Skin epidermis (tissue), 12 donors: ENCODE measurements at regions not wholly inside any gene's neighbourhood (a gene's known extent, or its start where the extent isn't known, plus 50 kb on each side); places are given as distances from the start of the nearest gene placed in this dataset.

Experiments
- H3K27ac ChIP-seq, 21 experiments: fragments of 200-600 bp; sonication (generic) in 11 of 21; one replicate each; pipeline ENCODE4 v1.5.0; 2020; ENCODE audit warnings: mild to moderate bottlenecking in 3 of 21, inconsistent platforms in 2 of 21, moderate library complexity in 2 of 21
- H3K4me3 ChIP-seq, 7 experiments: fragments of 200-600 bp; sonication (generic) in 2 of 7; one replicate each; pipeline ENCODE4 v1.5.0; 2020; ENCODE audit warnings: inconsistent platforms in 2 of 7, mild to moderate bottlenecking in 2 of 7, moderate library complexity in 1 of 7

DNA sequence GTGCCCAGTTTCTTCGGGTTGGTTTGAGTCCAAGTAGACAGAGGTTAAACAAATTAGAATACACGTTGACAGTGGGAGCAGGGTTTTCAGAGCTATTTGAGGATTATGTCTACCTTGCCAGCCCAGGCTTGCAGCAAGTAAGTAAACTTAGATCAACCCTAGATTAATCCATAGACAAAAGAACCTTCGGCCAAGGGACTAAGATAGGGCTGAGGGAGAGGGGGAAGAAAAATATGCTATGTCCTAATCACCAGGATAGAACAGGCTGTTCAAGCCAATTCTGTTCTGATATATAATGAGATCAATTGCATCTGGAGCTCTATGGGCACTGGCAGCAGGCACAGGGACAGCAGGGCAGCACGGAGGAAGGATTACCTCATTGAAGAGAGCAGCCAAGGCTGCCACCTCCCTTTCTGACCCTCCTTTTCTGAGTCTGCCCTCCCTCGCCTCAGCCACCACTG, 377.7 kb downstream of the PIK3R1 start:
- H3K4me3 ChIP-seq, result no peak overlapping the region
- H3K27ac ChIP-seq, result no peak overlapping the region

GRCh38 chr5:68612972-68613371, 397.4 kb downstream of the PIK3R1 start:
- no peak overlapping the region for H3K4me3 ChIP-seq
- H3K27ac ChIP-seq, result no peak overlapping the region

- Histone ChIP-seq H3K27ac (no peak overlapping the region), H3K4me3 (no peak overlapping the region)
Observed at GRCh38 chr5:68618501-68618900, 402.9 kb downstream of the PIK3R1 start.

GRCh38 chr5:68627001-68627400, 411.4 kb downstream of the PIK3R1 start:
- H3K27ac ChIP-seq, result no peak overlapping the region

GRCh38 chr5:68628082-68628814, 412.7 kb downstream of the PIK3R1 start:
- Histone ChIP-seq H3K4me3 (no peak overlapping the region), H3K27ac (no peak overlapping the region)

More at GRCh38 chr5:68627001-68627400, 411.4 kb downstream of the PIK3R1 start:
- no peak overlapping the region for H3K4me3 ChIP-seq

GRCh38 chr5:68630354-68630753, 414.8 kb downstream of the PIK3R1 start:
- Histone ChIP-seq H3K27ac (no peak overlapping the region), H3K4me3 (no peak overlapping the region)

DNA sequence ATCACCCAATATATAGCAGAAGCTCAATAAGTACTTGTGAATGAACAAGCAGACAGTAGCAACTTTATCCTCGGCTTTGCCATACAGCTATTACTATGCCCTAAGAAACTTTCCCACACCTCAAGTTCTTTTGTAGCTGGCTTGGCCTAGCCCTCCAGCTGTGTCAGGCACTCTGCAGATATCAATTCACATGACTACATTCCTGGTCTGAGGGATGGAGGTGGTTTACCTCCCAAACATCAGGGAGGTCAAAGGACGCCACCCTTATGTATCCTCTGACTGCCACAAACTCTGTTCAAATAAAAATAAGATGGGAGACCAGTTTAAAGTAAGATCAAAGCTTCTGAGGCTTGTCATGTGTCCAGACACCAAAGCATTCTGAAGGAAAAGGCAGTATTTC, 416.3 kb downstream of the PIK3R1 start:
- Histone ChIP-seq H3K27ac (no peak overlapping the region), H3K4me3 (no peak overlapping the region)

- H3K27ac ChIP-seq, result no peak overlapping the region
- no peak overlapping the region for H3K4me3 ChIP-seq
Observed at GRCh38 chr5:68641211-68641610, 425.7 kb downstream of the PIK3R1 start.

GRCh38 chr5:68643064-68643463, 427.5 kb downstream of the PIK3R1 start:
- Histone ChIP-seq H3K4me3 (no peak overlapping the region), H3K27ac (no peak overlapping the region)

- Histone ChIP-seq H3K27ac (no peak overlapping the region), H3K4me3 (no peak overlapping the region)
Observed at GRCh38 chr5:68644971-68645370, 429.4 kb downstream of the PIK3R1 start.

DNA sequence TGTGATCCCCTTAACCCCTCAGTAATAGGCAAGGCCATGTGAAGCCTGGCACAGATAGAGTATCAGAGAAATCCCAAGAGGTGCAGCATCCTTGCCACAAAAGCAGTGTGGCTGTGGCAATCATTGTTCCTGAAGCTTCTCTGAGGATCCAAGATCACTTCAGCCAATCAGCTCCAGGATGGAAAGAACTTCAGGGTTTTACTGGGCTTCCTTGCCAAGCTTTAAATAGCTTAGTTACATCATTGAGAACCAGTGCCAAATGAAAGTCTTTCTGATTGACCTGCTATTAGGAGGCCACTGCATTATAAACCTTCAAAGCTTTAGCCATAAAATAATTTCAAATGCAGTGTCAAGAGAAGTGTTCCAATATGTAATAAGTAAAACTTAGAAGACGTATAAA, 430.6 kb downstream of the PIK3R1 start:
- Histone ChIP-seq H3K4me3 (no peak overlapping the region), H3K27ac (no peak overlapping the region)

- Histone ChIP-seq H3K27ac (no peak overlapping the region), H3K4me3 (no peak overlapping the region)
Observed at GRCh38 chr5:68647743-68648142, 432.2 kb downstream of the PIK3R1 start.

- no peak overlapping the region for H3K27ac ChIP-seq
Observed at GRCh38 chr5:68648944-68649857, 433.6 kb downstream of the PIK3R1 start.

GRCh38 chr5:68652534-68652965, 437.0 kb downstream of the PIK3R1 start:
- H3K27ac ChIP-seq, result no peak overlapping the region
- H3K4me3 ChIP-seq, result no peak overlapping the region

More at GRCh38 chr5:68648944-68649857, 433.6 kb downstream of the PIK3R1 start:
- no peak overlapping the region for H3K4me3 ChIP-seq

DNA sequence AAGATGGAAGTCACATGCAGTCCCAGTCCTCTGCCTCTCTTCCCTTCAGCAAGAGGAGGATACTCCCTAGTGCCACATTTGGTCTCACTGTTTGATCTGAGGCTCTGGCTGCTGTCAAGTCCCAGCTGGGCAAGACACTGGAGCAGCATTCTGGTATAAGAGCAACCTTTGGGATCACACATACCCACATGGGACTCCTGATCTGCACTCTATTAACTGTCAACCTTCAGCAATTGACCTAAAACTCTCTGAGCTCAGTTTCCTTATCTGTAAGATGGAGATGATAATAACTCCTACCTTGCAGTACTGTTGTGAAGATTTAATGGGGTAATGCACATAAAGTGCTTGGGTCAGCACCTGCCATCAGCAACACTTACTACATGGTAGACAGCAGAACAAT, 437.9 kb downstream of the PIK3R1 start:
- no peak overlapping the region for H3K4me3 ChIP-seq
- H3K27ac ChIP-seq, result no peak overlapping the region

GRCh38 chr5:68657055-68657961, 436.5 kb upstream of the SLC30A5 start:
- no peak overlapping the region for H3K27ac ChIP-seq
- H3K4me3 ChIP-seq, result no peak overlapping the region

DNA sequence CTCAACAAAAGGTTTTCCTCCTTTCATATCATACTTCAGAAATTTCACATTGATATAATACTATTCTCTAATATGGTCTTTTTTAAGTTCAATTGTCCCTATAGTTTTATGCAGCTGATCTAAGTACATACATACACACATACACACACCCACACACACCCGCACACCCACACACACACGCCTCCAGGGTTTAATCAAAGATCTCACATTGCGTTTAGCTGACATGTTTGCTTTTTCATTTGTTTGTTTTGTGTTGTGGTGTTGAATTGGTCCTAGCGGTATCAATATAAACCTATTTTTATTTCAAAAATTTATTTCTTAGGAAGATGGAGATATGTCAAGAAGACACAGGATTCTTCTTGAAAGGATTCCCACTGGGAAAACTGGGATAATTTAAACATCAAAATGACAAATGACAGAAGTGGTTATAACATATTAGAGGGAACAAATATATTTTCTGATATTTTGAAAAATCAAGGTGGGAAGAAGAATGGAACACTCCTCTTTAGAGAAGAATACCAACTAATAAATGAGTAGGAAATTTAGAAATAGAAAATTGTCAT, 434.9 kb upstream of the SLC30A5 start:
- H3K27ac ChIP-seq, result no peak overlapping the region
- H3K4me3 ChIP-seq, result no peak overlapping the region

GRCh38 chr5:68659881-68660280, 433.9 kb upstream of the SLC30A5 start:
- H3K4me3 ChIP-seq, result no peak overlapping the region
- H3K27ac ChIP-seq, result no peak overlapping the region

GRCh38 chr5:68661237-68661636, 432.6 kb upstream of the SLC30A5 start:
- Histone ChIP-seq H3K27ac (no peak overlapping the region), H3K4me3 (no peak overlapping the region)
